ENCODE measurements at regions not wholly inside any gene's neighbourhood (a gene's known extent, or its start where the extent isn't known, plus 50 kb on each side); places are given as distances from the start of the nearest gene placed in this dataset.

DNA sequence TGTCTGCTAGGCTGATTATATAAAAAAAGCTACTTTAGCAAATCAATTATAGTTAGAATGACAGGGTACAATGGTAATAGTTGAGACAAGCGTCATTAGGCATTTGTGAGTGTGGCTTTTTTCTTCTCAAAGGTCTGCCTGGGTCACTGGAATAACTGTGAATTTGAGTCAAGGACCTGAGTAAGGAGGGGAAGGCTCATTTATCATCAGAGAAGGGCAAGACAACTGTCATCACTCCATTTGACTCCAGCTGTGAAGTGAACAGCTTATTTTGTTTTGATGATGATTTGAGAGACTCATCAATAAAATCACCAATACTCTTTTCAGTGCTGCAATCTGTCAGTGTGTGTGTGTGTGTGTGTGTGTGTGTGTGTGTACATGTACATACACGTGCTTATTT, 118.6 kb downstream of the MAT2B start:
- Histone ChIP-seq H3K4me3 (no peak overlapping the region), H3K36me3 (no peaks in the 10 kb centered on the region), H3K4me1 (no peaks in the 10 kb centered on the region), H3K27me3 (no peaks in the 10 kb centered on the region), H3K9me3 (no peaks in the 10 kb centered on the region), H3K27ac (no peak overlapping the region)
- WGBS (ENCODE audit: insufficient coverage, low coverage, low lambda C conversion rate, missing lambda C conversion rate), result 39% methylated on average over 2 of the region's 2 CpGs
- intact Hi-C loops (cut with DNase I), result no loop called here
- no peak for ATAC-seq
- TF ChIP-seq POLR2A (IDR thresholded peaks at IDR 0.05), result no peak
- TF ChIP-seq, protein P1, sequence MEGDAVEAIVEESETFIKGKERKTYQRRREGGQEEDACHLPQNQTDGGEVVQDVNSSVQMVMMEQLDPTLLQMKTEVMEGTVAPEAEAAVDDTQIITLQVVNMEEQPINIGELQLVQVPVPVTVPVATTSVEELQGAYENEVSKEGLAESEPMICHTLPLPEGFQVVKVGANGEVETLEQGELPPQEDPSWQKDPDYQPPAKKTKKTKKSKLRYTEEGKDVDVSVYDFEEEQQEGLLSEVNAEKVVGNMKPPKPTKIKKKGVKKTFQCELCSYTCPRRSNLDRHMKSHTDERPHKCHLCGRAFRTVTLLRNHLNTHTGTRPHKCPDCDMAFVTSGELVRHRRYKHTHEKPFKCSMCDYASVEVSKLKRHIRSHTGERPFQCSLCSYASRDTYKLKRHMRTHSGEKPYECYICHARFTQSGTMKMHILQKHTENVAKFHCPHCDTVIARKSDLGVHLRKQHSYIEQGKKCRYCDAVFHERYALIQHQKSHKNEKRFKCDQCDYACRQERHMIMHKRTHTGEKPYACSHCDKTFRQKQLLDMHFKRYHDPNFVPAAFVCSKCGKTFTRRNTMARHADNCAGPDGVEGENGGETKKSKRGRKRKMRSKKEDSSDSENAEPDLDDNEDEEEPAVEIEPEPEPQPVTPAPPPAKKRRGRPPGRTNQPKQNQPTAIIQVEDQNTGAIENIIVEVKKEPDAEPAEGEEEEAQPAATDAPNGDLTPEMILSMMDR (IDR thresholded peaks at IDR 0.05), result no peak
- no peak for DNase-seq

- 41% methylated on average over 5 of the region's 5 CpGs for WGBS (ENCODE audit: insufficient coverage, low coverage, low lambda C conversion rate, missing lambda C conversion rate)
- no peak for TF ChIP-seq POLR2A (IDR thresholded peaks at IDR 0.05)
- TF ChIP-seq, protein P1 (IDR thresholded peaks at IDR 0.05), result no peak
- Histone ChIP-seq H3K4me1 (no peaks in the 10 kb centered on the region), H3K27ac (no peak overlapping the region), H3K9me3 (no peaks in the 10 kb centered on the region), H3K36me3 (no peaks in the 10 kb centered on the region), H3K4me3 (no peak overlapping the region), H3K27me3 (no peaks in the 10 kb centered on the region)
- no peak for DNase-seq
- ATAC-seq, result no peak
- intact Hi-C loops (cut with DNase I), result no loop called here
Measured at GRCh38 chr5:163624431-163624830, 119.0 kb downstream of the MAT2B start.

GRCh38 chr5:163626904-163627434, 121.5 kb downstream of the MAT2B start:
- intact Hi-C loops (cut with DNase I), result no loop called here
- H3K4me3 ChIP-seq, result no peak overlapping the region
- H3K27me3 ChIP-seq, result no peaks in the 10 kb centered on the region
- DNase-seq (no peak), ATAC-seq (no peak)
- H3K9me3 ChIP-seq, result no peaks in the 10 kb centered on the region
- 55% methylated on average over 5 of the region's 5 CpGs for WGBS (ENCODE audit: insufficient coverage, low coverage, low lambda C conversion rate, missing lambda C conversion rate)
- no peaks in the 10 kb centered on the region for H3K4me1 ChIP-seq
- no peaks in the 10 kb centered on the region for H3K36me3 ChIP-seq
- H3K27ac ChIP-seq, result no peak overlapping the region
- no peak for TF ChIP-seq POLR2A (IDR thresholded peaks at IDR 0.05)
- TF ChIP-seq, protein P1 (IDR thresholded peaks at IDR 0.05), result no peak

DNA sequence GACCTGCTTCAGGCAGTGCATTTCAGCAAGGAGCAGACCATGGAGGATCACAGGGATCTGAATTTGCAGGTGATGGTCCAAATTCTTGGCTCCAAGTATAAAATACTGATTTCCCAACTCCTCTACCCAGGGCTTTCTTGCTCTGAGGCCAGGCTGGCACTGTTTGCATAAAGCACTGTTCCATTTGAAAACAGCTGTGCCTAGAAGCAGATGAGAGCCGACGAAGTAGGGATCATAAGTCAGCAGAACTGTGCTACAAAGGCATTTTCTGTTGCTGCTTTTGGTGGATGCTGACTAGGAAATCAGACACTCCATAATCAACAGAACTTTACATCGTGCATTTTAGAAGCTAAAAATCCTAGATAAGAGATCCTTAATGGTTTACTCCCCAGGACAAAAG, 126.4 kb downstream of the MAT2B start:
- Histone ChIP-seq H3K27ac (no peak overlapping the region), H3K9me3 (no peaks in the 10 kb centered on the region), H3K36me3 (no peaks in the 10 kb centered on the region), H3K27me3 (no peaks in the 10 kb centered on the region), H3K4me3 (no peak overlapping the region), H3K4me1 (no peaks in the 10 kb centered on the region)
- intact Hi-C loops (cut with DNase I), result no loop called here
- WGBS (ENCODE audit: insufficient coverage, low coverage, low lambda C conversion rate, missing lambda C conversion rate), result 22% methylated on average over 3 of the region's 3 CpGs
- no peak for ATAC-seq
- no peak for DNase-seq
- TF ChIP-seq, protein P1 (IDR thresholded peaks at IDR 0.05), result no peak
- TF ChIP-seq POLR2A (IDR thresholded peaks at IDR 0.05), result no peak

DNA sequence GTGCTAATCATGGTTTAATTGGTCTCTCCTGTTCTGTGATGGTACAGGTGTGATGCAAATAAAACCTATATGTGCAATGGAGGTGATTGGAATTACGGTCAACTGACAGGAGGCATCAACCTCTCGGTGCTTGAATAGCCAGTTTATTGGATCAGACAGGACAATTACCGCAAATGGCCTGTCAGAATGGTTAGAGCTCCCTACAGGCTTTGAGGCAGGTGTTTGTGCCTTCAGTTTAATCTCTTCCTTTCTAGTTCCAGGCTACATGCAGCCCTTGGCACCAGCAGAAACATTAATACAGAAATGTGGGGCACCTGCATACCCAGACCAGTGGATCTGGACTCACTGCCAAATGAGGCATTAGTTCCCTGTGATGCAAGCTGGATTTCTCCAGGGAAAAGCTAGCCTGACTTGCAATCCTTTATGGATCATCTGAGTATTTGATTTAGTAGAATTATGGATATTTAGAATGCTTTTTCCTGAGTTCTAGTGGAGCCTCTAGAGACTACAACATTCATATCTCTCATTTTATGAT, 128.6 kb downstream of the MAT2B start:
- no peaks in the 10 kb centered on the region for H3K4me1 ChIP-seq
- intact Hi-C loops (cut with DNase I), result no loop called here
- H3K9me3 ChIP-seq, result no peaks in the 10 kb centered on the region
- TF ChIP-seq, protein P1 (IDR thresholded peaks at IDR 0.05), result no peak
- no peak for TF ChIP-seq POLR2A (IDR thresholded peaks at IDR 0.05)
- DNase-seq (no peak), ATAC-seq (no peak)
- H3K27me3 ChIP-seq, result no peaks in the 10 kb centered on the region
- H3K4me3 ChIP-seq, result no peak overlapping the region
- H3K36me3 ChIP-seq, result no peaks in the 10 kb centered on the region
- 59% methylated on average over 3 of the region's 3 CpGs for WGBS (ENCODE audit: insufficient coverage, low coverage, low lambda C conversion rate, missing lambda C conversion rate)
- no peak overlapping the region for H3K27ac ChIP-seq
